Heart left ventricle (tissue), 13 donors: ENCODE measurements at regions not wholly inside any gene's neighbourhood (a gene's known extent, or its start where the extent isn't known, plus 50 kb on each side); places are given as distances from the start of the nearest gene placed in this dataset.

Source experiments
- POLR2A ChIP-seq, 2 donors: fragments of 450-650 bp; IDR thresholded peaks; one replicate each; pipeline ENCODE4 v1.6.1; 2017; ENCODE audit warnings: antibody characterized with exemption in 2 of 2, mild to moderate bottlenecking in 2 of 2, moderate library complexity in 2 of 2
- TF ChIP-seq, protein P1 (sequence below), 12 donors: fragments of 200-600 bp; sonication (generic) in 4 of 12; IDR thresholded peaks; one replicate each; pipeline versions ENCODE4 v1.5.0 to v1.8.0; 2018 to 2022; ENCODE audit warnings: antibody characterized with exemption in 12 of 12, mild to moderate bottlenecking in 5 of 12
- donor health status: ischemic (EF 13 %, LVEDD 7.1; RV severe dilation, severe dysfunction).
- donor health status: DM: no; HTN: yes; CAD: no.
- donor health status: DM: no; HTN: no; CAD: no.
- donor health status: ischemic (EF 25% LVEDD 6.9; RV normal size, moderate dysfunction).
- donor health status: ischemic (EF 25% LVEDD 5.7; RV mildly dilated, moderate dysfunction).
- donor health status: ischemic (EF 35%, LVEDD 5.7; RV mildly dilated, moderate dysfunction).
- donor health status: nonischemic (EF 11% LVEDD 7.7; RV severe dilation, severe dysfunction).
- donor health status: DM: yes; HTN: yes; CAD: no.
- donor health status: PGD.
- donor health status: ischemic (EF 29% LVEDD 5.4; RV normal size, mild dysfunction).
- donor health status: nonischemic (EF 23%, LVEDD 6.1; RV moderate dilation, normal function).

DNA sequence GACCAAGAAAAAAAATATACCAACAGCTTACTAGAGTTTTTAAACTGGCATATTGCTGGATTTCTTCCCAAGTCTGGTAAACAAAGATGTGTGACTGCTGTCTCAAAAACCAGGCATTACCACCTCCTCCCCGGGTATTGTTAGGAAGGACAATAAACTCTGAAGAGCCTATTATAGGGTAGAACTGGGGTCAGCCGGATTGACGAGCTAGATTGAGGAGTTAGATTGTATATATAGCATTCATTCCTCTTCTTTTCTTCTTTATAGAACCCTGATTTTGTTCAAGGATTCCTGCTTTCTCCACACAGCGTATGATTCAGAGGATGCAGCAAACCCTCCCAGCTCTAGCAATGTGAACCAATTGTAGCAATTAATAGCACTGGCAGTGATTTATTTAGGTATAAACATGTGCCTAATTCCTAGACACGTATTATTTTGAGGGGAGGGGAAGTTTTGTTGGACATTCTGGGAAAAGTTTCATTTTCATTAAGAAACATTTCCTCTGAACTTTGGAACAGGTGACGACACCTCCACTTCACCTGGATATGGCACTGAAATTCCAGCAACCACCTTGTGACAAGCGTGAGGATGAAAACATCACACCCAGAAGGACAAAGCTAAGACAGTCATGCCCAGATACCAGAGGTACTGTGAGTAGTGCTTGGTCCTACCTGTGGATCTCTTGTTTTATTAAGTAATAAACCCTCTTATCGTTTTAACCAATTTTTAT lies 679.4 kb upstream of the KIRREL3 start:
- TF ChIP-seq, protein P1, sequence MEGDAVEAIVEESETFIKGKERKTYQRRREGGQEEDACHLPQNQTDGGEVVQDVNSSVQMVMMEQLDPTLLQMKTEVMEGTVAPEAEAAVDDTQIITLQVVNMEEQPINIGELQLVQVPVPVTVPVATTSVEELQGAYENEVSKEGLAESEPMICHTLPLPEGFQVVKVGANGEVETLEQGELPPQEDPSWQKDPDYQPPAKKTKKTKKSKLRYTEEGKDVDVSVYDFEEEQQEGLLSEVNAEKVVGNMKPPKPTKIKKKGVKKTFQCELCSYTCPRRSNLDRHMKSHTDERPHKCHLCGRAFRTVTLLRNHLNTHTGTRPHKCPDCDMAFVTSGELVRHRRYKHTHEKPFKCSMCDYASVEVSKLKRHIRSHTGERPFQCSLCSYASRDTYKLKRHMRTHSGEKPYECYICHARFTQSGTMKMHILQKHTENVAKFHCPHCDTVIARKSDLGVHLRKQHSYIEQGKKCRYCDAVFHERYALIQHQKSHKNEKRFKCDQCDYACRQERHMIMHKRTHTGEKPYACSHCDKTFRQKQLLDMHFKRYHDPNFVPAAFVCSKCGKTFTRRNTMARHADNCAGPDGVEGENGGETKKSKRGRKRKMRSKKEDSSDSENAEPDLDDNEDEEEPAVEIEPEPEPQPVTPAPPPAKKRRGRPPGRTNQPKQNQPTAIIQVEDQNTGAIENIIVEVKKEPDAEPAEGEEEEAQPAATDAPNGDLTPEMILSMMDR (IDR thresholded peaks at IDR 0.05), result no peak
- TF ChIP-seq POLR2A (IDR thresholded peaks at IDR 0.05), result no peak
